ENCODE measurements at regions not wholly inside any gene's neighbourhood (a gene's known extent, or its start where the extent isn't known, plus 50 kb on each side); places are given as distances from the start of the nearest gene placed in this dataset.

GRCh38 chr2:58435246-58435645 lies 194.1 kb upstream of the FANCL start:
- Histone ChIP-seq H3K36me3 (no peaks in the 10 kb centered on the region), H3K27me3 (no peaks in the 10 kb centered on the region), H3K9me3 (no peaks in the 10 kb centered on the region), H3K4me1 (no peaks in the 10 kb centered on the region), H3K4me3 (ENCODE audit: low read depth, low read length) (no peak overlapping the region)
- no peak for DNase-seq
- no peak for TF ChIP-seq CTCF (IDR thresholded peaks at IDR 0.05; ENCODE audit: low read depth, low read length)

- no peak for TF ChIP-seq CTCF (IDR thresholded peaks at IDR 0.05; ENCODE audit: low read depth, low read length)
- Histone ChIP-seq H3K27me3 (no peaks in the 10 kb centered on the region), H3K36me3 (no peaks in the 10 kb centered on the region), H3K4me1 (no peaks in the 10 kb centered on the region), H3K9me3 (no peaks in the 10 kb centered on the region), H3K4me3 (ENCODE audit: low read depth, low read length) (no peak overlapping the region)
- no peak for DNase-seq
Observed at GRCh38 chr2:58434692-58435091, 193.6 kb upstream of the FANCL start.

DNA sequence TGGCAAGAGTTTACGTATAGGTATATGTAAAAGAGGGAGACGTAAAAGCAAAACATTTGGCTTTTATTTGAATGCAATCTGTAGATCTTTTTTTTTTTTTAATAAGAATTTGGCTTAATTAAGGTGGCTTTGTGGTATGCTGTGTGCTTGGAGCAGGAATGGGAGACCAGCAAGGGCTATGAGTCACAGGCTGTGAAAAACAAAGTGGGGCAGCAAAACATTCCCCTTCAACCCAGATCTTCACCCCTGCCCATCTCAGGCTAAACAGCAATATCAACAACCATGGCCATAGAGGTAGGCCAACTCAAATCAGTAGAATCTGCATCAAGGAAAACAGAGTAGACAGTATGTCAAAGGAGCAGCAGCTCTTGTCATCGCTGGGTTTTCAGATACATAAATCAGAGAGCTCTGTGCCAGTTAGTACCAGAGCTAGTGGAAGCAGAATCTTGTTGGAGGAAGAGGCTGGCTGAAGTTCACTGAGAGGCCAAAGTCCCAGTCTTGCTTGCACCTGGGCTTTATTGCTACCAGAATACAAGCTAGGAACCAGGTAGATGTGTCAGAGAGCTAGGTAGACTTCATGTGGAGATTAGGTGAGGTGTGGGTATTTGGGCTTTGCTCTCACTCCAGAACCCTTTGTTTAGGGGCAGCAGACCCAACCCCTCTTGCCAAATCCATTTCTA lies 191.5 kb upstream of the FANCL start:
- Histone ChIP-seq H3K4me1 (no peaks in the 10 kb centered on the region), H3K4me3 (ENCODE audit: low read depth, low read length) (no peak overlapping the region), H3K9me3 (no peaks in the 10 kb centered on the region), H3K36me3 (no peaks in the 10 kb centered on the region), H3K27me3 (no peaks in the 10 kb centered on the region)
- DNase-seq = no peak
- TF ChIP-seq CTCF (IDR thresholded peaks at IDR 0.05; ENCODE audit: low read depth, low read length) = no peak

DNA sequence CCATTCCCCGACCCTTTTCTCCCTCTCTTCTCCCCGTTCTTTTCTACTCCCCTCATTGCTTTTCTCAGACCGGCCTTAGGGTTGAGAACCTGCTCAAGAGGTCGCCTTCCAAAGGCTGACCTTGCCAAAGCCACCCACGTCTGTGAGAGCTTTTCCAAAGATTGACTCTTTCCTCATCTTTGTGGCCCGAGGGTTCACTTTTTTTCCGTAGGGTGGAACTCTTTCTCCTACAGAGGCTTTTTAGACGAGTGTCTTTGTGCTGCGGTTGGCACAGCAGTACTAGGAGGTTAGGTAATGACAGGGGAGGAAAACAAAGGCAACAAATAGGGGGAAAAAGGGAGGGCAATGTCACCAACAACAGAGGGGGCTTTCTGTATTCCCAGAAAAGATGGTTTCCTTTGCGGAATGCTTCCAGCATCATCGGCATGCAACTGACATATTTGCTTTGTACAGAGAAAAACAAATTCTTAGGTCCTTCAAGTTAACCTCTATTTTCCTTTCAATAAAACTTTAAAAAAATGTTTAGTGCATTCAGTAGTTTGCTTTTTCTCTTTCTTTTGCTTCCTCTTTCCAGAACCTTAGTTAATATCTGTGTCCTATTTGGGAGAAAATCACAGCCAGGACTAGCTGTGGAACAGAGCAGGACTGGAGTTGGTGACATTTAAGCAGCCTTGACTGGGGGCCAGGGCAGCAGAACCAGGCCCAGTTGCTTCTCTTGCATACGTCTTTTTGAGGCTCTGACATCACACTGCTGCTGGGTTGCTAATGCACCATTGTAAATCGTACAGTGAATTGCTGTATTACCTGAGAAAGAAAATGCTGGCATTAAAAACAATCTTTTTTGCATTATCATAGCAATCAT lies 188.1 kb upstream of the FANCL start:
- Histone ChIP-seq H3K27me3 (no peaks in the 10 kb centered on the region), H3K4me3 (ENCODE audit: low read depth, low read length) (peak overlapping the region; percentile 8), H3K36me3 (no peaks in the 10 kb centered on the region), H3K9me3 (no peaks in the 10 kb centered on the region), H3K4me1 (no peaks in the 10 kb centered on the region)
- no peak for TF ChIP-seq CTCF (IDR thresholded peaks at IDR 0.05; ENCODE audit: low read depth, low read length)
- DNase-seq = no peak

DNA sequence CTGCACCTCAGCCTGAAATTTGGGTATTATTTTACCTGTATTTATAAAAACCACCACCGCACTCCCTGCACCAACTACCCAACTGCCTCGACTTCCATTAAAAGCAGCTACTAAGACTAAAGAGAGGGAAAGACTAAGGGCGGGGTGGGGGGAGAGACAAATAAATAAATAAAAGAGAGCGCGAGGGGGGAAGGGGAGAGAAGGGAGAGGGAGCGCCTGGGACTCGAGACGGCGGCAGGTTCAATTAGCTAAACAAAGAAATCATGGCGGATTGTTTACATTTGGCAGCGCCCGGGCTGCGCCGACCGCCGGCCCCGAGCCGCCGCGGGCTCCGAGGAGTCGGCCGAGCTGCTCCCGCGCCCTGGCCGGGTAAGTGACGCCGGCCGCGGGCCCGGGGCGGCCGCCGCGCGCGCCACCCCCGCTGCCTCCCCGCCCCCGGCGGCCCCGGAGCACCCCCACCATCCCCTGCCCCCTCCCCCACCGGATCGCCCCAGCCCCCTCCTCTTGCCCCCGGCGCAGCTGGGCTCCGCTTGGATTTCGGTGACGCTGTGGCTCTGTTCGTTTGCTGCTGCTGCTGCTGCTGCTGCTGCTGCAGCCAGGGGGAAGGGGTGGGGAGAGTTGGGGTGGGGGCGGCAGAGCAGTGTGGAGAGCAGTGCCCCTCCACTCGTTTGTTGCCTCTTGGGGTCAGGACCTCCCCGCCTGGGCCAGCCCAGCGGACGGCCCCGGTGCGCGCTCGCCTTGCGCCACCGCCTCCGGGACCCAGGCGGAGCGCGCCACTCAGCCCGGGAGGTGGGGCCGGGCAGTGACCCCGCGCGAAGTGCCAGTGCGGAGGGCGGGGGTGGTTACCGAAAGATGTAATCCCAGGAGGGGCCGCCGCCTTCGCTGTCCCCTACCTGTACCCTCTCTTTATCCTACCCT lies 187.2 kb upstream of the FANCL start:
- H3K4me3 ChIP-seq (ENCODE audit: low read depth, low read length) = peak overlapping the region; percentile 63
- no peaks in the 10 kb centered on the region for H3K4me1 ChIP-seq
- no peaks in the 10 kb centered on the region for H3K36me3 ChIP-seq
- no peak for TF ChIP-seq CTCF (IDR thresholded peaks at IDR 0.05; ENCODE audit: low read depth, low read length)
- H3K27me3 ChIP-seq = no peaks in the 10 kb centered on the region
- H3K9me3 ChIP-seq = no peaks in the 10 kb centered on the region
- DNase-seq = peak; percentile 6

Measured in BE2C (cell line).